BJ (cell line): ENCODE measurements at regions not wholly inside any gene's neighbourhood (a gene's known extent, or its start where the extent isn't known, plus 50 kb on each side); places are given as distances from the start of the nearest gene placed in this dataset.

Experiments
- CTCF ChIA-PET: fragments of 350-600 bp; formaldehyde crosslinking; extraction: SDS; loops from one replicate; lab custom pipeline; 2021; ENCODE audit warnings: antibody characterized with exemption, inconsistent platforms; lab: Yijun Ruan, JAX
- POLR2A ChIA-PET: fragments of 300-600 bp; sonication (Branson Sonifier 250); formaldehyde crosslinking; extraction: SDS; loops from one replicate; lab custom pipeline; 2021; ENCODE audit warnings: antibody characterized with exemption; lab: Charles Lee
- DNase-seq: peaks from one replicate; pipeline ENCODE4 v3.0.0-alpha.2; 2011; ENCODE audit warnings: low read depth
- H3K27me3 ChIP-seq: 2 replicates; pipeline ENCODE4 v1.6.0; 2011; ENCODE audit warnings: low read length; ENCODE audit not compliant: control insufficient read depth, insufficient read depth
- H3K36me3 ChIP-seq: 2 replicates; pipeline ENCODE4 v1.5.1; 2011; ENCODE audit warnings: low read length; ENCODE audit not compliant: control insufficient read depth, insufficient read depth
- H3K4me3 ChIP-seq: 2 replicates; pipeline ENCODE4 v1.5.1; 2011; ENCODE audit warnings: low read depth, mild to moderate bottlenecking, control low read depth, low read length
- TF ChIP-seq, protein P1 (sequence below): IDR thresholded peaks from 2 replicates; pipeline ENCODE4 v1.5.1; 2011; ENCODE audit warnings: low read depth, mild to moderate bottlenecking, control low read depth, inconsistent platforms, low read length, moderate library complexity; ENCODE audit not compliant: insufficient read depth

- Histone ChIP-seq H3K36me3 (no peaks in the 10 kb centered on the region), H3K4me3 (no peak overlapping the region), H3K27me3 (no peaks in the 10 kb centered on the region)
- DNase-seq = no peak
- ChIA-PET CTCF (interaction anchor here (0.7 to 6.5 kb wide), 17 partner anchors 12 to 574 kb away, joined by 3 to 29 read pairs (median 4); partner anchors contain the start of gene DAP), POLR2A (interaction anchor here (1.0 kb wide), 1 partner anchor 154 kb away, joined by 3 read pairs; no protein-coding TSS in a partner anchor)
- TF ChIP-seq, protein P1, sequence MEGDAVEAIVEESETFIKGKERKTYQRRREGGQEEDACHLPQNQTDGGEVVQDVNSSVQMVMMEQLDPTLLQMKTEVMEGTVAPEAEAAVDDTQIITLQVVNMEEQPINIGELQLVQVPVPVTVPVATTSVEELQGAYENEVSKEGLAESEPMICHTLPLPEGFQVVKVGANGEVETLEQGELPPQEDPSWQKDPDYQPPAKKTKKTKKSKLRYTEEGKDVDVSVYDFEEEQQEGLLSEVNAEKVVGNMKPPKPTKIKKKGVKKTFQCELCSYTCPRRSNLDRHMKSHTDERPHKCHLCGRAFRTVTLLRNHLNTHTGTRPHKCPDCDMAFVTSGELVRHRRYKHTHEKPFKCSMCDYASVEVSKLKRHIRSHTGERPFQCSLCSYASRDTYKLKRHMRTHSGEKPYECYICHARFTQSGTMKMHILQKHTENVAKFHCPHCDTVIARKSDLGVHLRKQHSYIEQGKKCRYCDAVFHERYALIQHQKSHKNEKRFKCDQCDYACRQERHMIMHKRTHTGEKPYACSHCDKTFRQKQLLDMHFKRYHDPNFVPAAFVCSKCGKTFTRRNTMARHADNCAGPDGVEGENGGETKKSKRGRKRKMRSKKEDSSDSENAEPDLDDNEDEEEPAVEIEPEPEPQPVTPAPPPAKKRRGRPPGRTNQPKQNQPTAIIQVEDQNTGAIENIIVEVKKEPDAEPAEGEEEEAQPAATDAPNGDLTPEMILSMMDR = no peak
Observed at GRCh38 chr5:10857338-10857733, 96.3 kb upstream of the DAP start.

- TF ChIP-seq, protein P1 = peak; percentile 98
- CTCF ChIA-PET = interaction anchor here (0.9 to 6.5 kb wide), 22 partner anchors 11 to 573 kb away, joined by 3 to 29 read pairs (median 4); partner anchors contain the start of gene DAP
- Histone ChIP-seq H3K27me3 (no peaks in the 10 kb centered on the region), H3K4me3 (no peak overlapping the region), H3K36me3 (no peaks in the 10 kb centered on the region)
- DNase-seq = peak; percentile 44
- POLR2A ChIA-PET = interaction anchor here (1.0 kb wide), 1 partner anchor 154 kb away, joined by 3 read pairs; no protein-coding TSS in a partner anchor
Observed at GRCh38 chr5:10856683-10857337, 95.8 kb upstream of the DAP start.

GRCh38 chr5:10856071-10856470 lies 95.0 kb upstream of the DAP start:
- no peak for DNase-seq
- no peaks in the 10 kb centered on the region for H3K36me3 ChIP-seq
- POLR2A ChIA-PET = no interaction called here
- no peak overlapping the region for H3K4me3 ChIP-seq
- CTCF ChIA-PET = interaction anchor here (0.8 to 6.5 kb wide), 18 partner anchors 11 to 161 kb away, joined by 3 to 29 read pairs (median 6); no protein-coding TSS in a partner anchor
- H3K27me3 ChIP-seq = no peaks in the 10 kb centered on the region
- TF ChIP-seq, protein P1 = no peak

DNA sequence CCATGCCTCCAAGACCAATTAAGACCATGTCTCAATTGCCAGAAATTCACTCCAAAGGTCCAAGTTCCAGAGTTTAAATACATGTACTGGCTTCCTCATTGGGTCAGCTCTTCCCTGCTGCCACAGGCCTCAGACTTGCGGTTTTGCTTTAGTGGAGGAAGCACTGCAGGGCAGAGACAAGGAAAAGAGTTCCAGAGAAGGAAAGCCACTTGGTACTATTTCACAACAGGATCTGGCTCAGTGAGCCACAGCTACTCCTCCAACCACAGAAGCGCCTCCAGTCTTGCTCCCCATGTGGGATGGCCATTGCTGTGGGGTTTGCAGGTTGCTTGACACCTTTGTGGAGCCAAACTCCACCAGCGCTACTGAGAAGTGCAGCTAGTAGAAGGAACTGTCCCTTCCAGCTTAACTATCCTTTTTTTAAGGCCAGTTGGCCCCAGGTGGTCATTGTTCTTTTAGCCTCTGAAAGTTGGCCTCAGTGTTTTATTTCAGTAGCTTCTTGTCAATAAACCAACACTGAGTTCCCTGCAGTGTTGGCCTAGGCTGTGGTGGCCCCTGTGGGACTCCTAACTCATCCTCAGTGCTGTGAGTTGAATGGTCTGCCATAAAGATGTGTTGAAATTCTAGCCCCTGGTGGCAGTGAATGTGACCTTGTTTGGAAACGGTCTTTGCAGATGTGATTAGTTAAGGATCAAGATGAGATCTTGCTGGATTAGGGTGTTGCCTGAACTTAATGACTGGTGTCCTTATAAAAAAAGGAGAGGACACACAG lies 93.7 kb upstream of the DAP start:
- Histone ChIP-seq H3K4me3 (no peak overlapping the region), H3K36me3 (no peaks in the 10 kb centered on the region), H3K27me3 (no peaks in the 10 kb centered on the region)
- TF ChIP-seq, protein P1 = no peak
- DNase-seq = no peak
- CTCF ChIA-PET = interaction anchor here (0.9 to 6.5 kb wide), 5 partner anchors 13 to 329 kb away, joined by 3 to 29 read pairs (median 5); no protein-coding TSS in a partner anchor
- POLR2A ChIA-PET = no interaction called here

DNA sequence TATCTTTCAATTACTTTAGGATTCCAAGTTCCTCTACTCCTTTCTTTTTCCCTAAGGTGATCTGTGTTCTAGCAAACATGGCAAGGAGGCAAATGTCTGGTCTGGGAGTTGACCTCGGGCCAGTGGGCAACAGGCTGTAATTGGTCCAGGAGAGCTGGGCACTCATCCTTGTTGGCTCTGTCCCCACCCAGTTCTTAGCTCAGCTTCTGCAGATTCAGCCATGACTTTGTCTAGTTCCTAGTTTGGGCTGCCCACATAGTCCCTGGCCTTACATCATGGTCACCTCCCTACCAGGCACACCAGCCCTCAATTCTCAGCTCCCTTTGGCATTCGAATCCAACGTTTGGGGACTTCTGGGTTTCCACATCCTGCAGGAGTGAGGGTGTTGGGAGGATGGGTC lies 92.1 kb upstream of the DAP start:
- no peaks in the 10 kb centered on the region for H3K27me3 ChIP-seq
- CTCF ChIA-PET = interaction anchor here (0.7 to 6.5 kb wide), 6 partner anchors 10 to 177 kb away, joined by 3 to 29 read pairs (median 3); no protein-coding TSS in a partner anchor
- TF ChIP-seq, protein P1 = no peak
- no peak overlapping the region for H3K4me3 ChIP-seq
- POLR2A ChIA-PET = no interaction called here
- no peaks in the 10 kb centered on the region for H3K36me3 ChIP-seq
- no peak for DNase-seq
